ENCODE measurements at regions not wholly inside any gene's neighbourhood (a gene's known extent, or its start where the extent isn't known, plus 50 kb on each side); places are given as distances from the start of the nearest gene placed in this dataset.

- TF ChIP-seq REST (IDR thresholded peaks at IDR 0.05), result no peak
- TF ChIP-seq RXRA (IDR thresholded peaks at IDR 0.05), result no peak
- TF ChIP-seq GABPA (IDR thresholded peaks at IDR 0.05 in 1 of 2, conservative IDR thresholded peaks at IDR 0.05 in 1 of 2), result no peak
- TF ChIP-seq CTCF (IDR thresholded peaks at IDR 0.05; ENCODE audit: low read depth, low read length, missing input control), result no peak
Observed at GRCh38 chr7:113444261-113444660, 325.9 kb upstream of the SMIM30 start.

All from liver (tissue), 3 donors.